Astrocyte of the cerebellum (primary cell): ENCODE measurements at regions not wholly inside any gene's neighbourhood (a gene's known extent, or its start where the extent isn't known, plus 50 kb on each side); places are given as distances from the start of the nearest gene placed in this dataset.

Experiments
- DNase-seq: peaks from one replicate; pipeline ENCODE4 v3.0.0-alpha.2; 2011; ENCODE audit warnings: low read depth
- H3K4me3 ChIP-seq: 2 replicates; pipeline ENCODE4 v1.5.1; 2011; ENCODE audit warnings: mild to moderate bottlenecking, low read depth, low read length, moderate library complexity
- in situ Hi-C: cut with HindIII; loops from 2 replicates; pipeline ENCODE4 v1.10.0; 2017; ENCODE audit warnings: low sequenced_read_pairs
- TF ChIP-seq, protein P1 (sequence below): IDR thresholded peaks from 2 replicates; pipeline ENCODE4 v1.5.1; 2012; ENCODE audit warnings: low read length, low read depth, moderate library complexity, mild to moderate bottlenecking; ENCODE audit errors: missing control alignments

DNA sequence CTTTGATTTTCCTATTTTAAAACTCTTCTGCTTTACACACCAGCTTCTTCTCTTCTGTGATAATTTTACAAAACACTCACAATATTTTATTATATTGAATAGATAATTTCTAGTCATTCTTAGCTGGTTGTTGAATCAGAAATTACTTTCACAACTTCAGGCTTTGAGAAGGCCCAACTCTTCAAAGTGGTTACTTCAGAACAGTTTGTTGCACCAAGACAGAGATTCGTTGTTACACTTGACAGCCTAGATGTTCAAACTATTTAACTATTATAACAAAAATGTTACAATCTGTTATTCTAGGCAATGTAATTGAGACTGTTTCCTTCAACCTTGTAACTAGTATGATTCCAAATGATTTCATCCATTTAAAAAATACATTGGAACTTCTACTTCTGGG lies 333.2 kb upstream of the CHORDC1 start:
- TF ChIP-seq, protein P1, sequence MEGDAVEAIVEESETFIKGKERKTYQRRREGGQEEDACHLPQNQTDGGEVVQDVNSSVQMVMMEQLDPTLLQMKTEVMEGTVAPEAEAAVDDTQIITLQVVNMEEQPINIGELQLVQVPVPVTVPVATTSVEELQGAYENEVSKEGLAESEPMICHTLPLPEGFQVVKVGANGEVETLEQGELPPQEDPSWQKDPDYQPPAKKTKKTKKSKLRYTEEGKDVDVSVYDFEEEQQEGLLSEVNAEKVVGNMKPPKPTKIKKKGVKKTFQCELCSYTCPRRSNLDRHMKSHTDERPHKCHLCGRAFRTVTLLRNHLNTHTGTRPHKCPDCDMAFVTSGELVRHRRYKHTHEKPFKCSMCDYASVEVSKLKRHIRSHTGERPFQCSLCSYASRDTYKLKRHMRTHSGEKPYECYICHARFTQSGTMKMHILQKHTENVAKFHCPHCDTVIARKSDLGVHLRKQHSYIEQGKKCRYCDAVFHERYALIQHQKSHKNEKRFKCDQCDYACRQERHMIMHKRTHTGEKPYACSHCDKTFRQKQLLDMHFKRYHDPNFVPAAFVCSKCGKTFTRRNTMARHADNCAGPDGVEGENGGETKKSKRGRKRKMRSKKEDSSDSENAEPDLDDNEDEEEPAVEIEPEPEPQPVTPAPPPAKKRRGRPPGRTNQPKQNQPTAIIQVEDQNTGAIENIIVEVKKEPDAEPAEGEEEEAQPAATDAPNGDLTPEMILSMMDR = no peak
- DNase-seq = no peak
- in situ Hi-C loops = no loop called here
- H3K4me3 ChIP-seq = no peak overlapping the region

DNA sequence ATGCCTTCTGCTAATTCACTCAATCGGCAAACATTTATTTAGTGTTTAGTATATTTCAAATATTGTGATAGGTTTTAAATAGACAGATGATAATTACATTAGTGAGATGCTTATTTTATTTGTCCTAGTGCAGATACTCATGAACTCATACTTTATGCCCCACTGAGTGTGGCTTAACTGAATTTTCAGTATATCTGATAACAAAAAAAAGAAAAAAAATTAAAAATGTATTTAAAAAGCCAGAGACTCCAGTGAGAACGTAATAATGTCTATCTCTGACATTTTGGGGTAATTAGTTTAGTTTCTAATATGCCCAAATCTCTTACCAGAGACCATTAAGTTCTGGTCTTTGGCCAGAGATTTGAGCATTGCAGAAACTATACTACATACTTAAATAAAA lies 332.6 kb upstream of the CHORDC1 start:
- TF ChIP-seq, protein P1 = no peak
- H3K4me3 ChIP-seq = no peak overlapping the region
- in situ Hi-C loops = no loop called here
- no peak for DNase-seq

DNA sequence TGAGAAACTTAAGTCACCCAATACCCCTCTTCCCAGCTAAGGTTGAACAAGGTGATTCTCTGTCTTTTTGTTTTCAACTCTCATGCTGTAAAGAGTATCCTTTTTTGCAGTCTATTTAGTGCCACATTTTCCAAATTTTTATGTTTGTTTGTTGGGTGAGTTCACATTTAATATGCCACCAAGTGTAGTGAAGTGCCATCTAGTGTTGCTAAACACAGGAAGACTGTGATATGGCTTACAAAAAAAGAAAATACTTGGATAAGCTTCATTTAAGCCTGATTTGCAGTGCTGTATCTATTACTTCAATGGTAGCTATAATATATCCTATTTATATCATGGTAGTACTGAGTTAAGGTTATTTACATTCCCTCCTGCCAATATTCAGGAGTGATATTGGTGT lies 319.2 kb upstream of the CHORDC1 start:
- DNase-seq = no peak
- in situ Hi-C loops = no loop called here
- H3K4me3 ChIP-seq = no peak overlapping the region
- TF ChIP-seq, protein P1 = no peak

DNA sequence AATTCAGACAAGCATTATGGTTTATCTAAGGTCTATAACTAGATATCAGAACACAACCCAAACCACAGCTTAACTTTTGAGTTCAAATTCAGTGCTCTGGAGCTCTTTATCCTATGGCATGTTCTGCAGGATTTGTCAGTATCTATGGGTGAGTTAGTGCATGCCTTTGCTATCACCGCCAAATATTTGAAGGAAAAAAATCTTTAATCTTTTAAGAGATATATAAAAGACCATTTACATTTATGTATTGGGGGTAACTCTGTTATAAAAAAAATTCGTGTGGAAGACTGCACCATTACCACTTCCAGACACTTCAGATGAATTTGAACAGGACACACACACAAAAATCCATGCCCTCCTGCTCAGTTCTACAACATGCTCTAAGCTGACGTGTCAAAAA lies 313.5 kb upstream of the CHORDC1 start:
- H3K4me3 ChIP-seq = no peak overlapping the region
- TF ChIP-seq, protein P1 = no peak
- DNase-seq = no peak
- in situ Hi-C loops = no loop called here

DNA sequence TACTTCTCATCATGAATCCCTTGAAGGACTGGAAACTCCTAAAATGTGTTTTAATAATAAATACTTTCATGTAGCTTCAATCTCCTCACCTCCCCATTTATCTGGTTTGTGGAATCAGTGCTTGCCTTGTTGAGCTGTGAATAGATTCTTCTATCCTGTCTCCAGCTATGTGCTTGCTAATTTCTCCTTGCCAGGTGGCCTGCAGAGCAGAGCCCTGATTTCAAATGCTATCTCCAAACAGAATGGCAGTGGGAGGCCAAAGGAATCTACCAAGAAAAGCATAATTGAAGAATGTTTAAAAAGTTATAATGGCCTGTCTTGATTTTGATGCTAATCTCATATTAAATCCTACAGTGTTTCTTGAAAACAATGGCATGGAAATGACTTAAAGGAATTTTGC lies 309.3 kb upstream of the CHORDC1 start:
- H3K4me3 ChIP-seq = no peak overlapping the region
- in situ Hi-C loops = no loop called here
- no peak for DNase-seq
- TF ChIP-seq, protein P1 = no peak

DNA sequence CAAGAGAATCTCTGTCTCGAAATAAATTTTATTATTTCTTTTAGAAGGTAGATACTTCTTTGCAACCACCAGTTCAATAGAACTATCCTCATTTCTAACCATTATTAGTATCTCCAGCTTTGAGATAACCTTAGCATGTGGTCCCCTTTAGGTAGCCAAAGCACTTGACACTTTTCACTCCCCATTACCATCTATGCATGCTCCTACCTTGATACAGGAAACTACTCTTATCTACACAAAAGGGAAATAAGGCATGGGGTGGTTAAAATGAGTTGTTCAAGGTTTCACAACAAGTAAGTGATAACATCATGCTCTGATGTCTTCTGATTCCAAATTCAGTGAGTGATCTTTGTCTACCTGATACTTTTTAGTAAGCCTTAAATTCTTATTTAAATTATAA lies 308.2 kb upstream of the CHORDC1 start:
- DNase-seq = no peak
- no peak overlapping the region for H3K4me3 ChIP-seq
- in situ Hi-C loops = no loop called here
- TF ChIP-seq, protein P1 = no peak

DNA sequence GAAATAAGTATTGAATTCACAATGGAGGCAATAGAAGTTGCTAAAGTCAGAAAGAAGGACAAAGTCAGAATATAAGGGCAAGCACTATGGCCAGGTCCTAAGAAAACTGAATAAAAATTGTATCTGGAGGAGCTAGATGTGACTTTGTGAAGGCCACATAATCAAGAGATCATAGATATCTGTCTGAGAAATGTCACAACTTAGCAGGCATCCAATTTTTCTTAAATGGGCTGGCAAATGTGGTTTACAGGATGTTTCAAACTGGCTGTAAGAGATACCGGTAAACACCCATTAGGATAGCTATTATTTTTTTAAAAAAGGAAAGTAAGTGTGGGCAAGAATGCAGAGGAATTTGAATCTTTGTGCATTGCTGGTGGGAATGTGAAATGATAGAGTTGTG lies 303.1 kb upstream of the CHORDC1 start:
- DNase-seq = no peak
- H3K4me3 ChIP-seq = no peak overlapping the region
- in situ Hi-C loops = no loop called here
- TF ChIP-seq, protein P1 = no peak
